ENCODE measurements at regions not wholly inside any gene's neighbourhood (a gene's known extent, or its start where the extent isn't known, plus 50 kb on each side); places are given as distances from the start of the nearest gene placed in this dataset.

DNA sequence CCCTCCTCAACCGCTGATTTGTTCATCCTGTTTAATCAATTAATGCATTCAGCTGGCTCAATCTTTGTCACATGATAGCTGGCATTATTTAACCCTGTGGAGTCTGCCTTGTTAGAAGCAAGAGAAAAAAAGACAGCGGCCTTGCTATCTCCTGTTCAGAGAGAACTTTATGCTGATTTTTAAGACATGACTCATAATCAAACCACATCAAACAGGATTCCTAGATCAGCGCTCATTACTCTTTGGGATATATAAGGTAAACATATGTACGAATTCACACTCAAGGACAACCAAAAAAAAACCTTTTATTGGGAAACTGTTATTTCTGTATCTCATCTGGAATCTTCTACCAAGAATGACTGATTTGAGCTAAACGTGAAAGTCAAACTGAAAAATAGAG, 195.1 kb downstream of the C1D start:
- no peak overlapping the region for H3K27ac ChIP-seq (ENCODE audit: control insufficient read depth, insufficient read depth, low read length)
- H2AFZ ChIP-seq (ENCODE audit: control insufficient read depth, low read length): no peak overlapping the region
- DNase-seq (ENCODE audit: low read depth, low spot score) (no peak), FAIRE-seq (no peak)
- H3K9ac ChIP-seq (ENCODE audit: control insufficient read depth, extremely low read depth, insufficient read depth, low read length): no peak overlapping the region
- H3K9me1 ChIP-seq (ENCODE audit: control insufficient read depth, extremely low read depth, insufficient read depth, low read length): no peaks in the 10 kb centered on the region
- H3K79me2 ChIP-seq (ENCODE audit: control insufficient read depth, insufficient read depth, low read length): no peaks in the 10 kb centered on the region
- no peak overlapping the region for H3K4me3 ChIP-seq (ENCODE audit: control insufficient read depth in 2 of 3, extremely low read depth in 1 of 3, insufficient read depth in 2 of 3, low read depth in 1 of 3, low read length in 3 of 3)
- no peaks in the 10 kb centered on the region for H3K9me3 ChIP-seq (ENCODE audit: control insufficient read depth, low read depth, low read length)
- no peaks in the 10 kb centered on the region for H3K4me1 ChIP-seq (ENCODE audit: control insufficient read depth, extremely low read depth, insufficient read depth, low read length)
- no peaks in the 10 kb centered on the region for H4K20me1 ChIP-seq (ENCODE audit: control insufficient read depth, extremely low read depth, insufficient read depth, low read length)
- H3K4me2 ChIP-seq (ENCODE audit: control insufficient read depth, extremely low read depth, insufficient read depth, low read depth, low read length): no peak overlapping the region
- TF ChIP-seq EZH2 (IDR thresholded peaks at IDR 0.05; ENCODE audit: low read length): no peak
- TF ChIP-seq, protein P1, sequence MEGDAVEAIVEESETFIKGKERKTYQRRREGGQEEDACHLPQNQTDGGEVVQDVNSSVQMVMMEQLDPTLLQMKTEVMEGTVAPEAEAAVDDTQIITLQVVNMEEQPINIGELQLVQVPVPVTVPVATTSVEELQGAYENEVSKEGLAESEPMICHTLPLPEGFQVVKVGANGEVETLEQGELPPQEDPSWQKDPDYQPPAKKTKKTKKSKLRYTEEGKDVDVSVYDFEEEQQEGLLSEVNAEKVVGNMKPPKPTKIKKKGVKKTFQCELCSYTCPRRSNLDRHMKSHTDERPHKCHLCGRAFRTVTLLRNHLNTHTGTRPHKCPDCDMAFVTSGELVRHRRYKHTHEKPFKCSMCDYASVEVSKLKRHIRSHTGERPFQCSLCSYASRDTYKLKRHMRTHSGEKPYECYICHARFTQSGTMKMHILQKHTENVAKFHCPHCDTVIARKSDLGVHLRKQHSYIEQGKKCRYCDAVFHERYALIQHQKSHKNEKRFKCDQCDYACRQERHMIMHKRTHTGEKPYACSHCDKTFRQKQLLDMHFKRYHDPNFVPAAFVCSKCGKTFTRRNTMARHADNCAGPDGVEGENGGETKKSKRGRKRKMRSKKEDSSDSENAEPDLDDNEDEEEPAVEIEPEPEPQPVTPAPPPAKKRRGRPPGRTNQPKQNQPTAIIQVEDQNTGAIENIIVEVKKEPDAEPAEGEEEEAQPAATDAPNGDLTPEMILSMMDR (optimal IDR thresholded peaks at IDR 0.05 in 1 of 3, IDR thresholded peaks at IDR 0.05 in 1 of 3, conservative IDR thresholded peaks at IDR 0.05 in 1 of 3; ENCODE audit: extremely low read depth in 1 of 3, insufficient read depth in 2 of 3, low read length in 3 of 3): no peak
- dilution Hi-C loops (cut with MboI; ENCODE audit: extremely low pct_ligation_motif_present, low sequenced_read_pairs): no loop called here
- H3K27me3 ChIP-seq (ENCODE audit: control insufficient read depth, extremely low read depth, insufficient read depth, low read length): no peaks in the 10 kb centered on the region
- no peaks in the 10 kb centered on the region for H3K36me3 ChIP-seq (ENCODE audit: control insufficient read depth in 2 of 2, extremely low read depth in 1 of 2, insufficient read depth in 2 of 2, low read length in 2 of 2)

DNA sequence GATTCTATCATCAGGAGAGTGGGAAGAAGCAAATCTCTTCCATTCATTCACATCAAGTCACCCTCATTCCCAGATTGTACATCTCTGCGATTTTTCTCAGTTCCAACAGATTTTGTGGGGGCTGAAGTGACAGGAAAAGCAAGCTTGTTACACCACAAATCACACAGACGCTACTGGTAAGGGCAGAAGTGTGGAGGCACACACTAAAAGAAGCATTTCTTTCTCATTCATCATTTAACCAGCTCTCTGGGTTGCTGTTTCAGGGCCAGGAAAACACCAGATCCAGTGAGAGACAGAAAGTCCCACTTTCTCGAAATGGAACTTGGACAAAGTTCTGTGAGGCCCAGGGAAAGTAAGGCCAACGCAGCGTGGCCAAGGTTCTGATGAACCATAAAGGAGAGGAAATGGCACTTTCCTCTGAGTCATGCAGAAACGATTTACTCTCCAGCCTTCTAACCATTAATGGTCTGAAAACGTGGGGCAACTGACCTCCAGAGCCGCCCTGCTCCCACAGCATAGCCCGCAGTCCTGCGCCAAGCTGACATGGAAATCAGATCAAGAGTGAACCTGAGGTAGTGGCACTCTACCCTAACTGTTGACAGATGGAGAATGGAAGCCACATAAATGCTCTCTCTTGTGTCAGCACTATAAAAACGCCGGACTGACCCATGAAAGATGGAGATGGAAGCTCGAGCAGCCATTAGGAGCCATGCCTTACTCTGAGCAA, 191.0 kb downstream of the C1D start:
- H2AFZ ChIP-seq (ENCODE audit: control insufficient read depth, low read length): no peak overlapping the region
- no peaks in the 10 kb centered on the region for H3K4me1 ChIP-seq (ENCODE audit: control insufficient read depth, extremely low read depth, insufficient read depth, low read length)
- H3K9me1 ChIP-seq (ENCODE audit: control insufficient read depth, extremely low read depth, insufficient read depth, low read length): no peaks in the 10 kb centered on the region
- no peaks in the 10 kb centered on the region for H3K27me3 ChIP-seq (ENCODE audit: control insufficient read depth, extremely low read depth, insufficient read depth, low read length)
- no peak overlapping the region for H3K9ac ChIP-seq (ENCODE audit: control insufficient read depth, extremely low read depth, insufficient read depth, low read length)
- H3K27ac ChIP-seq (ENCODE audit: control insufficient read depth, insufficient read depth, low read length): no peak overlapping the region
- H3K36me3 ChIP-seq (ENCODE audit: control insufficient read depth in 2 of 2, extremely low read depth in 1 of 2, insufficient read depth in 2 of 2, low read length in 2 of 2): no peaks in the 10 kb centered on the region
- TF ChIP-seq, protein P1 (optimal IDR thresholded peaks at IDR 0.05 in 1 of 3, IDR thresholded peaks at IDR 0.05 in 1 of 3, conservative IDR thresholded peaks at IDR 0.05 in 1 of 3; ENCODE audit: extremely low read depth in 1 of 3, insufficient read depth in 2 of 3, low read length in 3 of 3): no peak
- TF ChIP-seq EZH2 (IDR thresholded peaks at IDR 0.05; ENCODE audit: low read length): no peak
- FAIRE-seq: no peak
- DNase-seq (ENCODE audit: low read depth, low spot score): no peak
- no peak overlapping the region for H3K4me2 ChIP-seq (ENCODE audit: control insufficient read depth, extremely low read depth, insufficient read depth, low read depth, low read length)
- no peaks in the 10 kb centered on the region for H4K20me1 ChIP-seq (ENCODE audit: control insufficient read depth, extremely low read depth, insufficient read depth, low read length)
- dilution Hi-C loops (cut with MboI; ENCODE audit: extremely low pct_ligation_motif_present, low sequenced_read_pairs): no loop called here
- H3K4me3 ChIP-seq (ENCODE audit: control insufficient read depth in 2 of 3, extremely low read depth in 1 of 3, insufficient read depth in 2 of 3, low read depth in 1 of 3, low read length in 3 of 3): no peak overlapping the region
- no peaks in the 10 kb centered on the region for H3K79me2 ChIP-seq (ENCODE audit: control insufficient read depth, insufficient read depth, low read length)
- no peaks in the 10 kb centered on the region for H3K9me3 ChIP-seq (ENCODE audit: control insufficient read depth, low read depth, low read length)
